Osteocyte (in vitro differentiated cells): ENCODE measurements at regions not wholly inside any gene's neighbourhood (a gene's known extent, or its start where the extent isn't known, plus 50 kb on each side); places are given as distances from the start of the nearest gene placed in this dataset.

ENCODE experiments used
- DNase-seq: peaks from one replicate; pipeline ENCODE4 v3.0.0; 2021; ENCODE audit warnings: mixed read lengths; ENCODE audit not compliant: unreplicated experiment; ENCODE audit errors: extremely low spot score
- H3K27ac Mint-ChIP-seq: one replicate; pipeline ENCODE4 v1.8.0; 2021; ENCODE audit warnings: mild to moderate bottlenecking, mixed read lengths; ENCODE audit not compliant: unreplicated experiment
- H3K27me3 Mint-ChIP-seq: one replicate; pipeline ENCODE4 v1.8.0; 2021; ENCODE audit warnings: mixed read lengths; ENCODE audit not compliant: unreplicated experiment
- H3K36me3 Mint-ChIP-seq: one replicate; pipeline ENCODE4 v1.8.0; 2021; ENCODE audit warnings: mixed read lengths; ENCODE audit not compliant: unreplicated experiment
- H3K4me1 Mint-ChIP-seq: one replicate; pipeline ENCODE4 v1.8.0; 2021; ENCODE audit warnings: mixed read lengths; ENCODE audit not compliant: unreplicated experiment
- H3K4me3 Mint-ChIP-seq: one replicate; pipeline ENCODE4 v1.8.0; 2021; ENCODE audit warnings: mild to moderate bottlenecking, moderate library complexity, mixed read lengths; ENCODE audit not compliant: unreplicated experiment
- H3K9me3 Mint-ChIP-seq: one replicate; pipeline ENCODE4 v1.8.0; 2021; ENCODE audit warnings: mixed read lengths; ENCODE audit not compliant: unreplicated experiment
- CTCF ChIP-seq: fragments of 200-600 bp; sonication (generic); IDR thresholded peaks from 2 replicates; pipeline ENCODE4 v1.5.0; 2021; ENCODE audit warnings: antibody characterized with exemption, mild to moderate bottlenecking, moderate library complexity

GRCh38 chr4:12244973-12245372, 816.3 kb upstream of the HS3ST1 start:
- no peak for TF ChIP-seq CTCF
- peaks cover 14% of the 10 kb centered on the region for H3K9me3 Mint-ChIP-seq
- H3K36me3 Mint-ChIP-seq: no peaks in the 10 kb centered on the region
- peaks cover under 1% of the 10 kb centered on the region for H3K27me3 Mint-ChIP-seq
- no peak overlapping the region for H3K27ac Mint-ChIP-seq
- peaks cover 3% of the 10 kb centered on the region for H3K4me1 Mint-ChIP-seq
- no peak for DNase-seq
- H3K4me3 Mint-ChIP-seq: no peak overlapping the region

DNA sequence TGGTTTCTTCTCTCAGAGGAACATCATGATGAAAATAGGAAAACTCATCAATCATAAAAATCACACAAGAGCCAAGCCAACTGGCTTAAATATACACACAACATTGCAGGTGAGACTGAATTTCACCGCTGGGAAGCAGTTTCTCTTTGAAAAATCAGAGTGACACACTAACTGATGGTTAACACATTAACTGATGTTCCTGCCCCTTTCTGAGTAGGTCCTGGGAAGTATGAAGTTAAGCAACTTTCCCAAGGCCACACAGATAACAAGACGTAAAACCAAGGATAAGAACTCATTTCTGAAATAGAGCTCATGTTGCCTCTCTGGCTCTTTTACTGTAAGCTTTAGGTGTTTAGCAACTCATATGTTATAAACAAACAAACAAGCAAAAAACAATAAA, 813.7 kb upstream of the HS3ST1 start:
- Mint-ChIP-seq H3K27ac (no peak overlapping the region), H3K36me3 (no peaks in the 10 kb centered on the region), H3K4me3 (no peak overlapping the region), H3K9me3 (peaks cover 10% of the 10 kb centered on the region), H3K27me3 (peaks cover 2% of the 10 kb centered on the region), H3K4me1 (peaks cover 3% of the 10 kb centered on the region)
- no peak for DNase-seq
- no peak for TF ChIP-seq CTCF

- Mint-ChIP-seq H3K9me3 (no peaks in the 10 kb centered on the region), H3K27ac (no peak overlapping the region), H3K4me3 (no peak overlapping the region), H3K36me3 (no peaks in the 10 kb centered on the region), H3K4me1 (peaks cover 3% of the 10 kb centered on the region), H3K27me3 (peaks cover 2% of the 10 kb centered on the region)
- DNase-seq: no peak
- no peak for TF ChIP-seq CTCF
Observed at GRCh38 chr4:12239897-12240636, 811.4 kb upstream of the HS3ST1 start.

DNA sequence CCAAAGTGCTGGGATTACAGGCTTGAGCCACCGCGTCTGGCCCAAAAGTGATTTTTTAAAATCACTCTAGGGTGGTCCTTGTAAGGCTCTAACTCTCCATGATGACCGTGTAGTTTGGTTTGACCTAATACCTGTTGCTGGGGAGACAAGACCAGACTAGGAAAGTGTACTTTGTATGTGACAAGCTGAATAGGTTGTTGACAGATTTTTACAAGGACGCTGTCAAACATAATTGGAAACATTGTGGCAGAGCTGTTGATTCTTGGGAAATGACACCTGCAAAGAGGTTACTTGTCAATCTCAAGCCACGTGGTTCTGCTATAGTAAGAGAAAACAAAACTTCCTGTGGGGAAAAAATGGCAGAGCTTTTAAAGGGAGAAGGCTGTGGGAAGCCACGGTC, 802.4 kb upstream of the HS3ST1 start:
- Mint-ChIP-seq H3K27me3 (no peaks in the 10 kb centered on the region), H3K36me3 (no peaks in the 10 kb centered on the region), H3K27ac (no peak overlapping the region), H3K4me3 (no peak overlapping the region), H3K4me1 (no peaks in the 10 kb centered on the region), H3K9me3 (peaks cover 10% of the 10 kb centered on the region)
- TF ChIP-seq CTCF: no peak
- DNase-seq: no peak

GRCh38 chr4:12221031-12221430, 792.3 kb upstream of the HS3ST1 start:
- Mint-ChIP-seq H3K9me3 (peaks cover 3% of the 10 kb centered on the region), H3K4me1 (no peaks in the 10 kb centered on the region), H3K27me3 (no peaks in the 10 kb centered on the region), H3K36me3 (no peaks in the 10 kb centered on the region), H3K27ac (no peak overlapping the region), H3K4me3 (no peak overlapping the region)
- no peak for DNase-seq
- TF ChIP-seq CTCF: no peak
